Mucosa of descending colon (tissue), 3 donors: ENCODE measurements at regions not wholly inside any gene's neighbourhood (a gene's known extent, or its start where the extent isn't known, plus 50 kb on each side); places are given as distances from the start of the nearest gene placed in this dataset.
A peak's percentile ranks its signal among the peaks of the same experiment; 100 is the strongest.

Source experiments
- ATAC-seq: fragments of 200-7000 bp; cut with Tn5 transposase; one replicate; pipeline ENCODE4 v1.9.1; 2020; ENCODE audit warnings: mild to moderate bottlenecking, moderate library complexity
- DNase-seq, 3 donors: peaks; one replicate each; pipeline ENCODE4 v3.0.0-alpha.2; 2020
- H3K36me3 ChIP-seq: fragments of 200-600 bp; one replicate; pipeline ENCODE4 v1.8.0; 2021; ENCODE audit warnings: low read depth, mild to moderate bottlenecking
- H3K4me1 ChIP-seq: fragments of 200-600 bp; one replicate; pipeline ENCODE4 v1.8.0; 2021; ENCODE audit warnings: low read depth, mild to moderate bottlenecking
- H3K4me3 ChIP-seq: fragments of 200-600 bp; one replicate; pipeline ENCODE4 v1.8.0; 2021; ENCODE audit warnings: mild to moderate bottlenecking
- H3K9me3 ChIP-seq: fragments of 200-600 bp; one replicate; pipeline ENCODE4 v1.8.0; 2021; ENCODE audit warnings: mild to moderate bottlenecking
- intact Hi-C, 2 donors: fragments of 100-400 bp; cut with DNase I in 1 of 2; cut with micrococcal nuclease in 1 of 2; formaldehyde crosslinking; loops; one replicate each; pipeline versions ENCODE4 v1.11.0 to v1.11.1; 2022; cut with DNase I, micrococcal nuclease
- TF ChIP-seq, protein P1 (sequence below): fragments of 200-600 bp; IDR thresholded peaks from one replicate; pipeline ENCODE4 v1.8.0; 2022; ENCODE audit warnings: antibody characterized with exemption, mild to moderate bottlenecking
- donor health status: DM: no; HTN: no; CAD: no; lungs with moderate emphysema.
- donor health status: DM: no; HTN: no; CAD: no.
- donor health status: DM: no; HTN: yes; CAD: no.

DNA sequence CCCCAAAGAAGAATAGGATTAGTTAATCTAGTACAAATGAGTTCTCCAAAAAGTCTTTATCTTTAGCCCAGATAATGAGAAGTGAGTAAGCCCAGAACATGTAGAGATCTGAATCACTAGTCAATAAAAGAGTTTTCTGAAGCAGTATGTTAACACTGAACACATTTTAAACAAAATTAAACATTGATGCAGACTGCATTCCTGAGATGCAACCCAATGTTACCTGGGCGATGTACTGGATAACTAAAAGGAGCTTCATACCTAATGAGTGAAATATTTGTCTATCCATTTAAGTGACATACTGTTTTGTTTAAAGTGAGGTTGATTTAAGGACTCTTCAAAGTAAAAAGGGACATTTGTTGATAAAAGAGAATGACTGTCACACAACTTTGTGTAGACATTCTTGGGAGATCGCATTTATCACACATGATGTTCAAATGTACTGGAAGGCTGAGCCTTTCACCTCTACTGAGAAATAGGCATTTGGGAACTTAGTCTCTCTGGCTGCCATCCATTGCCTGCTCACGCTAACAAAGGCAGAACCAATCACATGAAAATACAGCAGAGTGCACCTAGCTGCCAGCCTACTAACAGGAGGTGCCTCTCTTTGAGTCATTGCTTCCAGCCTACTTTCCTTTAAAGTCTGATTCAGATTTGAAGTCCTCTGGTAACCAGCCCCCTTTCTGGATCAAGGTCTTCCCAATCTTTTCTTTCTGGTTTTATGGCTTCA is 287.7 kb downstream of the BTG1 start:
- DNase-seq = no peak
- Histone ChIP-seq H3K36me3 (no peaks in the 10 kb centered on the region), H3K4me3 (no peak overlapping the region), H3K9me3 (no peaks in the 10 kb centered on the region), H3K4me1 (no peaks in the 10 kb centered on the region)
- no peak for ATAC-seq
- intact Hi-C loops = no loop called here
- TF ChIP-seq, protein P1, sequence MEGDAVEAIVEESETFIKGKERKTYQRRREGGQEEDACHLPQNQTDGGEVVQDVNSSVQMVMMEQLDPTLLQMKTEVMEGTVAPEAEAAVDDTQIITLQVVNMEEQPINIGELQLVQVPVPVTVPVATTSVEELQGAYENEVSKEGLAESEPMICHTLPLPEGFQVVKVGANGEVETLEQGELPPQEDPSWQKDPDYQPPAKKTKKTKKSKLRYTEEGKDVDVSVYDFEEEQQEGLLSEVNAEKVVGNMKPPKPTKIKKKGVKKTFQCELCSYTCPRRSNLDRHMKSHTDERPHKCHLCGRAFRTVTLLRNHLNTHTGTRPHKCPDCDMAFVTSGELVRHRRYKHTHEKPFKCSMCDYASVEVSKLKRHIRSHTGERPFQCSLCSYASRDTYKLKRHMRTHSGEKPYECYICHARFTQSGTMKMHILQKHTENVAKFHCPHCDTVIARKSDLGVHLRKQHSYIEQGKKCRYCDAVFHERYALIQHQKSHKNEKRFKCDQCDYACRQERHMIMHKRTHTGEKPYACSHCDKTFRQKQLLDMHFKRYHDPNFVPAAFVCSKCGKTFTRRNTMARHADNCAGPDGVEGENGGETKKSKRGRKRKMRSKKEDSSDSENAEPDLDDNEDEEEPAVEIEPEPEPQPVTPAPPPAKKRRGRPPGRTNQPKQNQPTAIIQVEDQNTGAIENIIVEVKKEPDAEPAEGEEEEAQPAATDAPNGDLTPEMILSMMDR = no peak

DNA sequence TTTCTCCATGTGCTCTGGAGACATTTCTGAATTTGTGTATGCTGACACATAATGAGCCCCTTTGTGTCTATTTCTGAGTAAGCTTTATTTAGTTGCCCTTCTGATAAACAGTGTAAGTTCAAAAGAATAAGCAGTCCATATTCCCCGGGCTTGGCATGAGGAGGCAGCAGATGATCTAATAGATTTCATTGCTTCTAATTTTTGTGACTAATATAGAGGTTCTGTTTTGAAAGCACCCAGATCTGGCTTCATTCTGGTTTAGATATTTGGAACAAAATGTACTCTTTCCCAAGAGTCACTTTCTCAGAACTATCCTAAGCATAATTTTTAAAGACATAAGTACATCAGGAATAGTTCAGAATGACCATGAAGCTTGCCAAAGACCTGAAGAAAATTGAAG is 290.9 kb downstream of the BTG1 start:
- Histone ChIP-seq H3K9me3 (no peaks in the 10 kb centered on the region), H3K36me3 (no peaks in the 10 kb centered on the region), H3K4me3 (no peak overlapping the region), H3K4me1 (no peaks in the 10 kb centered on the region)
- TF ChIP-seq, protein P1 = no peak
- ATAC-seq (peak; percentile 18), DNase-seq (no peak)
- intact Hi-C loops = no loop called here

DNA sequence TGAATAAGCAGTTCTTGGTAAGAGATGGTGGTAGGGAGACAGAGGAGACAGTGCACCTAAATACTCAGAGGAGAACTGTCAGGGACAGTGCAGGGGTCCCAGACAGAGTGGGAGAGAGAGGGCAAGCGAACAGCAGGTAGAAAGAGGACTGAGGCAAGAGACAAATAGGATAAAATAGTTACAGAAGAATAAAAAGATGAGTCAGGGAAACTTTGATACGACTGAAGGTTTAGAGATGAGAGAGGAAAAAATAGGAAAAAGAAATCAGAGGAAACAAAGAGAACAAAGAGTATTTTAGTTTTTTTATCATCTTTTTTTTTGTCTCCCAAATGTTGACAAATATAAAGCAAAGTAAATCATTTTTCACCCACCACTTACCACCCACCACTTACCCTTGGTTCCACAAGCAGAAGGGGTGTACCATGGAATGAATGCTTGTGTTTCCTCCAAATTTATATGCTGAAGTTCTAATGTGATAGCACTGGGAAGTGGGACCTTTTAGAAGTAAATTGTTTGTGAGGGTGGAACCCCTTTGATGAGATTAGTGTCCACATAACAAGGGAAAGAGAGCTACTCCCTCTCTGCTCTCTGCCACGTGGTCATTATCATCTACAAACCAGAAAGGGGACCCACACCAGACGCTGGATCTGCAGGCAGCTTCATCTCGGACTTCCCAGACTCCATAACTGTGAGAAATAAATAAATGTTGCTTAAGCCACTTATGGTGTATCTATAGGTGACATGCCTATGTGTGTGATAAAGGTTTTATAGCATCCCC is 292.1 kb downstream of the BTG1 start:
- TF ChIP-seq, protein P1 = no peak
- Histone ChIP-seq H3K36me3 (no peaks in the 10 kb centered on the region), H3K4me3 (no peak overlapping the region), H3K4me1 (no peaks in the 10 kb centered on the region), H3K9me3 (no peaks in the 10 kb centered on the region)
- no peak for ATAC-seq
- no peak for DNase-seq
- intact Hi-C loops = no loop called here

DNA sequence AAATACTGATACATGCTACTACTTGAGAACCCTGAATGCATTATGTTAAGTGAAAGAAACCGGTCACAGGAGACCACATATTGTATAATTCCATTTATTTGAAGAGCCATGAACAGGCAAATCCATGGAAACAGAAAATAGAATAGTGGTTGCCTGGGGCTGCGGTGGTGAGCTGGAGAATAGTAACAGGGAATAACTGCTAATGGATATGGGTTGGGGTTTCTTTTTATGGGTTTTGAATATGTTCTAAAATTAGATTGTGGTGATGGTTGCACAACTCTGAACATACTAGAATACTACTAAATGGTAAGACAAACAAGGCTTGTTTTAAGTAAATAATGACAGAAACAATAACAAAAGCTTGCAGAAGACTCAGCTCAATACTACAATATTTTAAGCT is 293.0 kb downstream of the BTG1 start:
- ATAC-seq = no peak
- no peaks in the 10 kb centered on the region for H3K4me1 ChIP-seq
- intact Hi-C loops = no loop called here
- no peaks in the 10 kb centered on the region for H3K9me3 ChIP-seq
- no peak for DNase-seq
- no peak overlapping the region for H3K4me3 ChIP-seq
- no peaks in the 10 kb centered on the region for H3K36me3 ChIP-seq
- TF ChIP-seq, protein P1 = no peak

DNA sequence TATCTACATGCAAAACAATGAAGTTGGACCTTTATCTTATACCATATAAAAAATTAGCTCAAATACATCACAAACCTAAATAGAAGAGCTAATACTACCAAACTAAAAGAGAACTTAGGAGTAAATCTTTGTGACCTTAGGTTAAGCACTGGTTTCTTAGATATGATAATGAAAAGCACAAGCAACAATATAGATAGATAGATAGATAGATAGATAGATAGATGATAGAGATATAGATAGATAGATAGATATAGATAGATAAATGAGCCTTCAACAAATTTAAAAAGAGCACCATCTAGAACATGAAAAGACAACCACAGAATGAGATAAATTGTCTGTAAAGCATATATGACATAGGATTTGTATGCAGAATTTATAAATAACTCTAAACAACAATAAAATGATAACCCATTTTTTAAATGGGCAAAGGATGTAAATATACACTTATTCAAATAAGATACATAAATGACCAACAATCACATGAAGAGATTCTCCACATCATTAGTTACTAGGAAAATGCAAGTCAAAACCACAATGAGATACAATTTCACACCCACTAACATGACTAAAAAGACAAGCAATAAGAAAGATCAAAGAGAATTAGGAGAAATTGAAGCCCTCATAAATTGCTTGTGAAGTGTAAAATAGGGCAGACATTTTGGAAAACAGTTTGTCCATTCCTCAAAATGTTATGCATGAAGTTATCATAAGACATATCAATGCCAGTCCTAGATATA is 293.7 kb downstream of the BTG1 start:
- intact Hi-C loops = no loop called here
- H3K36me3 ChIP-seq = no peaks in the 10 kb centered on the region
- ATAC-seq = no peak
- TF ChIP-seq, protein P1 = no peak
- DNase-seq = no peak
- no peak overlapping the region for H3K4me3 ChIP-seq
- H3K4me1 ChIP-seq = no peaks in the 10 kb centered on the region
- no peaks in the 10 kb centered on the region for H3K9me3 ChIP-seq
